CD14-positive monocyte (primary cell): ENCODE measurements at regions not wholly inside any gene's neighbourhood (a gene's known extent, or its start where the extent isn't known, plus 50 kb on each side); places are given as distances from the start of the nearest gene placed in this dataset.
"Not testable (repeated sequence)": the region's sequence is repeated elsewhere in the genome, so short reads cannot be mapped to it uniquely, and the experiment has no call there.

Experiments
- DNase-seq, 3 donors: peaks; one replicate each; pipeline ENCODE4 v3.0.0-alpha.2; 2011 to 2022
- H2AFZ ChIP-seq: 2 replicates; pipeline ENCODE4 v1.6.0; 2012; ENCODE audit warnings: mild to moderate bottlenecking, low read depth, low read length, inconsistent platforms; ENCODE audit not compliant: insufficient read depth, poor library complexity, severe bottlenecking
- H3K27ac ChIP-seq, 2 donors: 1 replicate in 1 of 2; 2 replicates in 1 of 2; pipeline ENCODE4 v1.5.1; 2012 to 2013; ENCODE audit warnings: low read length in 2 of 2, control low read depth in 1 of 2, inconsistent platforms in 1 of 2, low read depth in 1 of 2, mild to moderate bottlenecking in 1 of 2
- H3K27me3 ChIP-seq, 2 donors: one replicate each; pipeline versions ENCODE4 v1.6.0 to v1.6.1; 2011 to 2013; ENCODE audit warnings: low read length in 2 of 2; ENCODE audit not compliant: control insufficient read depth in 2 of 2, insufficient read depth in 2 of 2
- H3K36me3 ChIP-seq, 2 donors: replicated peaks in 1 of 2; 1 replicate in 1 of 2; 2 replicates in 1 of 2; pipeline versions ENCODE4 v1.5.1 to v1.6.1; 2012 to 2013; ENCODE audit warnings: low read length in 2 of 2, control low read depth in 1 of 2, inconsistent platforms in 1 of 2, mild to moderate bottlenecking in 1 of 2; ENCODE audit not compliant: insufficient read depth in 2 of 2, control insufficient read depth in 1 of 2
- H3K4me1 ChIP-seq, 2 donors: 1 replicate in 1 of 2; 2 replicates in 1 of 2; pipeline versions ENCODE4 v1.5.1 to v1.6.1; 2012 to 2013; ENCODE audit warnings: low read length in 2 of 2, control low read depth in 1 of 2, inconsistent platforms in 1 of 2, mild to moderate bottlenecking in 1 of 2, moderate library complexity in 1 of 2; ENCODE audit not compliant: insufficient read depth in 2 of 2, control insufficient read depth in 1 of 2
- H3K4me2 ChIP-seq: replicated peaks from 2 replicates; pipeline ENCODE3; 2012; ENCODE audit warnings: low read length, moderate library complexity, mild to moderate bottlenecking; ENCODE audit not compliant: poor library complexity, severe bottlenecking; ENCODE audit errors: extremely low read depth
- H3K4me3 ChIP-seq, 3 experiments: fragments of 200-600 bp in 1 of 3; sonication (generic) in 1 of 3; replicated peaks in 1 of 3; 1 replicate in 2 of 3; 2 replicates in 1 of 3; pipeline ENCODE4 v1.5.1; 2011 to 2013; ENCODE audit warnings: low read length in 3 of 3, mild to moderate bottlenecking in 3 of 3, control low read depth in 2 of 3, low read depth in 2 of 3, inconsistent platforms in 1 of 3, moderate library complexity in 1 of 3
- H3K79me2 ChIP-seq: 2 replicates; pipeline ENCODE4 v1.6.0; 2012; ENCODE audit warnings: mild to moderate bottlenecking, control low read depth, inconsistent platforms, low read length, moderate library complexity; ENCODE audit not compliant: insufficient read depth
- H3K9ac ChIP-seq: 2 replicates; pipeline ENCODE4 v1.6.0; 2017; ENCODE audit warnings: low read length, mild to moderate bottlenecking; ENCODE audit not compliant: insufficient read depth, poor library complexity, severe bottlenecking
- H3K9me3 ChIP-seq, 2 donors: replicated peaks in 1 of 2; 1 replicate in 1 of 2; 2 replicates in 1 of 2; pipeline versions ENCODE4 v1.5.1 to v1.6.1; 2012 to 2013; ENCODE audit warnings: low read length in 2 of 2, control low read depth in 1 of 2; ENCODE audit not compliant: control insufficient read depth in 1 of 2, insufficient read depth in 1 of 2
- H4K20me1 ChIP-seq: 2 replicates; pipeline ENCODE4 v1.6.0; 2012; ENCODE audit warnings: mild to moderate bottlenecking, low read length, control low read depth, moderate library complexity; ENCODE audit not compliant: insufficient read depth
- H3K27ac Mint-ChIP-seq, 7 donors: one replicate each; pipeline ENCODE4 v1.8.0; 2020; ENCODE audit warnings: mild to moderate bottlenecking in 7 of 7, mixed read lengths in 7 of 7, moderate library complexity in 6 of 7, inconsistent platforms in 2 of 7
- H3K27me3 Mint-ChIP-seq, 3 donors: one replicate each; pipeline ENCODE4 v1.8.0; 2021 to 2022; ENCODE audit warnings: low read depth in 3 of 3, mild to moderate bottlenecking in 3 of 3, mixed read lengths in 3 of 3, moderate library complexity in 3 of 3, inconsistent platforms in 1 of 3
- H3K36me3 Mint-ChIP-seq, 2 donors: one replicate each; pipeline ENCODE4 v1.8.0; 2020; ENCODE audit warnings: mixed read lengths in 2 of 2, inconsistent platforms in 1 of 2, mild to moderate bottlenecking in 1 of 2
- H3K4me1 Mint-ChIP-seq: one replicate; pipeline ENCODE4 v1.8.0; 2020; ENCODE audit warnings: mild to moderate bottlenecking, mixed read lengths
- H3K4me3 Mint-ChIP-seq, 2 donors: one replicate each; pipeline ENCODE4 v1.8.0; 2020; ENCODE audit warnings: mild to moderate bottlenecking in 2 of 2, mixed read lengths in 2 of 2, moderate library complexity in 1 of 2
- H3K9me3 Mint-ChIP-seq, 7 donors: one replicate each; pipeline ENCODE4 v1.8.0; 2020 to 2022; ENCODE audit warnings: mixed read lengths in 7 of 7, mild to moderate bottlenecking in 6 of 7, moderate library complexity in 6 of 7, inconsistent platforms in 2 of 7
- CTCF ChIP-seq: fragments of 200-600 bp; IDR thresholded peaks from one replicate; pipeline ENCODE4 v1.8.0; 2022; ENCODE audit warnings: antibody characterized with exemption, mild to moderate bottlenecking
- WGBS: methylation state at CpG from one replicate; pipeline ENCODE4 v1.1.5; 2013; ENCODE audit warnings: missing lambda C conversion rate; ENCODE audit not compliant: insufficient coverage; 5-methylcytosine and 5-hydroxymethylcytosine counted together
- intact Hi-C, 2 donors: fragments of 100-400 bp; cut with micrococcal nuclease; formaldehyde crosslinking; loops; one replicate each; pipeline versions ENCODE4 v1.15.0 to v1.15.1; 2023

GRCh38 chr9:111094958-111095357, 56.7 kb upstream of the LPAR1 start:
- Histone ChIP-seq H3K4me1 (peaks cover 22 to 28% of the 10 kb centered on the region in 2 donors), H4K20me1 (no peaks in the 10 kb centered on the region), H3K4me2 (peak overlapping the region; percentile 48), H3K79me2 (no peaks in the 10 kb centered on the region), H3K4me3 (peak overlapping the region in 1 of 3 experiments; percentile 19), H3K27ac (peak overlapping the region in 1 of 2 donors; percentile 74), H3K27me3 (no peaks in the 10 kb centered on the region), H2AFZ (no peak overlapping the region), H3K36me3 (no peaks in the 10 kb centered on the region), H3K9ac (no peak overlapping the region), H3K9me3 (peaks cover 0 to 9% of the 10 kb centered on the region in 2 donors)
- Mint-ChIP-seq H3K27ac (peak overlapping the region; percentile 88 to 97 (median 93)), H3K4me1 (peaks cover 31% of the 10 kb centered on the region), H3K36me3 (peaks cover 5 to 6% of the 10 kb centered on the region in 2 donors), H3K9me3 (peaks cover 4 to 12% (median 7%) of the 10 kb centered on the region in 7 donors), H3K27me3 (peaks cover 0 to 1% (median 0%) of the 10 kb centered on the region in 3 donors), H3K4me3 (no peak overlapping the region)
- intact Hi-C loops: no loop called here
- no peak for TF ChIP-seq CTCF
- no peak for DNase-seq

- Histone ChIP-seq H2AFZ (no peak overlapping the region), H3K9me3 (peaks cover 0 to 9% of the 10 kb centered on the region in 2 donors), H3K36me3 (no peaks in the 10 kb centered on the region), H3K4me1 (peaks cover 22 to 28% of the 10 kb centered on the region in 2 donors), H3K4me2 (peak overlapping the region; percentile 48), H3K79me2 (no peaks in the 10 kb centered on the region), H4K20me1 (no peaks in the 10 kb centered on the region), H3K9ac (no peak overlapping the region), H3K4me3 (peak overlapping the region in 1 of 3 experiments; percentile 19), H3K27me3 (no peaks in the 10 kb centered on the region), H3K27ac (peak overlapping the region; percentile 7 to 74)
- peak overlapping the region; percentile 88 to 97 (median 93) for H3K27ac Mint-ChIP-seq
- H3K36me3 Mint-ChIP-seq: peaks cover 5 to 6% of the 10 kb centered on the region in 2 donors
- peaks cover 31% of the 10 kb centered on the region for H3K4me1 Mint-ChIP-seq
- WGBS: no CpG with 5 or more reads among the region's 2 CpGs
- TF ChIP-seq CTCF: no peak
- H3K9me3 Mint-ChIP-seq: peaks cover 4 to 12% (median 7%) of the 10 kb centered on the region in 7 donors
- peak; percentile 82 to 94 (median 88) for DNase-seq
- intact Hi-C loops: no loop called here
- H3K4me3 Mint-ChIP-seq: peak overlapping the region in 1 of 2 donors; percentile 76
- H3K27me3 Mint-ChIP-seq: peaks cover 0 to 1% (median 0%) of the 10 kb centered on the region in 3 donors
These were observed 56.2 kb upstream of the LPAR1 start for GRCh38 chr9:111094433-111094924.

- H3K36me3 Mint-ChIP-seq, H4K20me1 ChIP-seq, H3K27me3 ChIP-seq, H3K79me2 ChIP-seq, H3K4me2 ChIP-seq, H3K36me3 ChIP-seq, H3K9me3 ChIP-seq, H3K4me3 Mint-ChIP-seq, intact Hi-C loops, H2AFZ ChIP-seq, H3K9ac ChIP-seq, H3K27me3 Mint-ChIP-seq, H3K4me3 ChIP-seq, H3K27ac ChIP-seq: not testable (repeated sequence)
- peak in 1 of 3 donors; percentile 57 for DNase-seq
- no CpG with 5 or more reads among the region's 1 CpG for WGBS
- peaks cover 22 to 28% of the 10 kb centered on the region in 2 donors for H3K4me1 ChIP-seq
- H3K9me3 Mint-ChIP-seq: peaks cover 13 to 23% (median 15%) of the 10 kb centered on the region in 7 donors
- peaks cover 30% of the 10 kb centered on the region for H3K4me1 Mint-ChIP-seq
- peak overlapping the region in 2 of 7 donors; percentile 54 to 63 for H3K27ac Mint-ChIP-seq
These were observed 53.9 kb upstream of the LPAR1 start for GRCh38 chr9:111092167-111092566.
